ENCODE measurements at regions not wholly inside any gene's neighbourhood (a gene's known extent, or its start where the extent isn't known, plus 50 kb on each side); places are given as distances from the start of the nearest gene placed in this dataset.

GRCh38 chr21:23541571-23541970 lies 2065.7 kb downstream of the MRPL39 start:
- WGBS: 92% methylated on average over 2 of the region's 2 CpGs
- no peaks in the 10 kb centered on the region for H3K36me3 ChIP-seq (ENCODE audit: control insufficient read depth in 4 of 4, insufficient read depth in 3 of 4, low read depth in 1 of 4, low read length in 3 of 4)
- TF ChIP-seq, protein P1, sequence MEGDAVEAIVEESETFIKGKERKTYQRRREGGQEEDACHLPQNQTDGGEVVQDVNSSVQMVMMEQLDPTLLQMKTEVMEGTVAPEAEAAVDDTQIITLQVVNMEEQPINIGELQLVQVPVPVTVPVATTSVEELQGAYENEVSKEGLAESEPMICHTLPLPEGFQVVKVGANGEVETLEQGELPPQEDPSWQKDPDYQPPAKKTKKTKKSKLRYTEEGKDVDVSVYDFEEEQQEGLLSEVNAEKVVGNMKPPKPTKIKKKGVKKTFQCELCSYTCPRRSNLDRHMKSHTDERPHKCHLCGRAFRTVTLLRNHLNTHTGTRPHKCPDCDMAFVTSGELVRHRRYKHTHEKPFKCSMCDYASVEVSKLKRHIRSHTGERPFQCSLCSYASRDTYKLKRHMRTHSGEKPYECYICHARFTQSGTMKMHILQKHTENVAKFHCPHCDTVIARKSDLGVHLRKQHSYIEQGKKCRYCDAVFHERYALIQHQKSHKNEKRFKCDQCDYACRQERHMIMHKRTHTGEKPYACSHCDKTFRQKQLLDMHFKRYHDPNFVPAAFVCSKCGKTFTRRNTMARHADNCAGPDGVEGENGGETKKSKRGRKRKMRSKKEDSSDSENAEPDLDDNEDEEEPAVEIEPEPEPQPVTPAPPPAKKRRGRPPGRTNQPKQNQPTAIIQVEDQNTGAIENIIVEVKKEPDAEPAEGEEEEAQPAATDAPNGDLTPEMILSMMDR (IDR thresholded peaks at IDR 0.05; ENCODE audit: low read depth, low read length, missing input control): no peak
- TF ChIP-seq HNF4G (IDR thresholded peaks at IDR 0.05) (no peak), FOXA2 (IDR thresholded peaks at IDR 0.05) (no peak), RAD21 (IDR thresholded peaks at IDR 0.05) (no peak), NR2F2 (IDR thresholded peaks at IDR 0.05) (no peak), YY1 (IDR thresholded peaks at IDR 0.05) (no peak), SP1 (IDR thresholded peaks at IDR 0.05) (no peak), GABPA (IDR thresholded peaks at IDR 0.05 in 1 of 2, conservative IDR thresholded peaks at IDR 0.05 in 1 of 2) (no peak), RXRA (IDR thresholded peaks at IDR 0.05) (no peak), HNF4A (conservative IDR thresholded peaks at IDR 0.05) (no peak), EGR1 (IDR thresholded peaks at IDR 0.05; ENCODE audit: low read depth in 2 of 2) (no peak), TAF1 (conservative IDR thresholded peaks at IDR 0.05) (no peak), FOXA1 (IDR thresholded peaks at IDR 0.05) (no peak), JUND (IDR thresholded peaks at IDR 0.05) (no peak)
- TF ChIP-seq, protein P2, sequence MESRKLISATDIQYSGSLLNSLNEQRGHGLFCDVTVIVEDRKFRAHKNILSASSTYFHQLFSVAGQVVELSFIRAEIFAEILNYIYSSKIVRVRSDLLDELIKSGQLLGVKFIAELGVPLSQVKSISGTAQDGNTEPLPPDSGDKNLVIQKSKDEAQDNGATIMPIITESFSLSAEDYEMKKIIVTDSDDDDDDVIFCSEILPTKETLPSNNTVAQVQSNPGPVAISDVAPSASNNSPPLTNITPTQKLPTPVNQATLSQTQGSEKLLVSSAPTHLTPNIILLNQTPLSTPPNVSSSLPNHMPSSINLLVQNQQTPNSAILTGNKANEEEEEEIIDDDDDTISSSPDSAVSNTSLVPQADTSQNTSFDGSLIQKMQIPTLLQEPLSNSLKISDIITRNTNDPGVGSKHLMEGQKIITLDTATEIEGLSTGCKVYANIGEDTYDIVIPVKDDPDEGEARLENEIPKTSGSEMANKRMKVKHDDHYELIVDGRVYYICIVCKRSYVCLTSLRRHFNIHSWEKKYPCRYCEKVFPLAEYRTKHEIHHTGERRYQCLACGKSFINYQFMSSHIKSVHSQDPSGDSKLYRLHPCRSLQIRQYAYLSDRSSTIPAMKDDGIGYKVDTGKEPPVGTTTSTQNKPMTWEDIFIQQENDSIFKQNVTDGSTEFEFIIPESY (IDR thresholded peaks at IDR 0.05): no peak
- TF ChIP-seq, protein P3, sequence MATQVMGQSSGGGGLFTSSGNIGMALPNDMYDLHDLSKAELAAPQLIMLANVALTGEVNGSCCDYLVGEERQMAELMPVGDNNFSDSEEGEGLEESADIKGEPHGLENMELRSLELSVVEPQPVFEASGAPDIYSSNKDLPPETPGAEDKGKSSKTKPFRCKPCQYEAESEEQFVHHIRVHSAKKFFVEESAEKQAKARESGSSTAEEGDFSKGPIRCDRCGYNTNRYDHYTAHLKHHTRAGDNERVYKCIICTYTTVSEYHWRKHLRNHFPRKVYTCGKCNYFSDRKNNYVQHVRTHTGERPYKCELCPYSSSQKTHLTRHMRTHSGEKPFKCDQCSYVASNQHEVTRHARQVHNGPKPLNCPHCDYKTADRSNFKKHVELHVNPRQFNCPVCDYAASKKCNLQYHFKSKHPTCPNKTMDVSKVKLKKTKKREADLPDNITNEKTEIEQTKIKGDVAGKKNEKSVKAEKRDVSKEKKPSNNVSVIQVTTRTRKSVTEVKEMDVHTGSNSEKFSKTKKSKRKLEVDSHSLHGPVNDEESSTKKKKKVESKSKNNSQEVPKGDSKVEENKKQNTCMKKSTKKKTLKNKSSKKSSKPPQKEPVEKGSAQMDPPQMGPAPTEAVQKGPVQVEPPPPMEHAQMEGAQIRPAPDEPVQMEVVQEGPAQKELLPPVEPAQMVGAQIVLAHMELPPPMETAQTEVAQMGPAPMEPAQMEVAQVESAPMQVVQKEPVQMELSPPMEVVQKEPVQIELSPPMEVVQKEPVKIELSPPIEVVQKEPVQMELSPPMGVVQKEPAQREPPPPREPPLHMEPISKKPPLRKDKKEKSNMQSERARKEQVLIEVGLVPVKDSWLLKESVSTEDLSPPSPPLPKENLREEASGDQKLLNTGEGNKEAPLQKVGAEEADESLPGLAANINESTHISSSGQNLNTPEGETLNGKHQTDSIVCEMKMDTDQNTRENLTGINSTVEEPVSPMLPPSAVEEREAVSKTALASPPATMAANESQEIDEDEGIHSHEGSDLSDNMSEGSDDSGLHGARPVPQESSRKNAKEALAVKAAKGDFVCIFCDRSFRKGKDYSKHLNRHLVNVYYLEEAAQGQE (IDR thresholded peaks at IDR 0.05): no peak
- TF ChIP-seq, protein P4, sequence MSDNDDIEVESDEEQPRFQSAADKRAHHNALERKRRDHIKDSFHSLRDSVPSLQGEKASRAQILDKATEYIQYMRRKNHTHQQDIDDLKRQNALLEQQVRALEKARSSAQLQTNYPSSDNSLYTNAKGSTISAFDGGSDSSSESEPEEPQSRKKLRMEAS (IDR thresholded peaks at IDR 0.05): no peak
- TF ChIP-seq, protein P5, sequence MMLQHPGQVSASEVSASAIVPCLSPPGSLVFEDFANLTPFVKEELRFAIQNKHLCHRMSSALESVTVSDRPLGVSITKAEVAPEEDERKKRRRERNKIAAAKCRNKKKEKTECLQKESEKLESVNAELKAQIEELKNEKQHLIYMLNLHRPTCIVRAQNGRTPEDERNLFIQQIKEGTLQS (IDR thresholded peaks at IDR 0.05): no peak
- H3K27ac ChIP-seq (ENCODE audit: low read depth in 1 of 2, low read length in 2 of 2): no peak overlapping the region
- H3K9ac ChIP-seq (ENCODE audit: low read depth in 1 of 2, low read length in 2 of 2): no peak overlapping the region
- H3K4me3 ChIP-seq (ENCODE audit: low read depth in 1 of 3, low read length in 3 of 3): no peak overlapping the region
- H3K4me1 ChIP-seq (ENCODE audit: control insufficient read depth in 4 of 4, insufficient read depth in 4 of 4, low read length in 3 of 4): peaks cover 0 to 3% (median under 1%) of the 10 kb centered on the region in 4 donors
- no peaks in the 10 kb centered on the region for H3K9me3 ChIP-seq (ENCODE audit: control insufficient read depth in 4 of 4, low read length in 3 of 4)
- no peak for DNase-seq (ENCODE audit: low spot score)
- H3K27me3 ChIP-seq (ENCODE audit: control insufficient read depth in 4 of 4, insufficient read depth in 4 of 4, low read length in 3 of 4): no peaks in the 10 kb centered on the region
